Progenitor cell of endocrine pancreas (in vitro differentiated cells): ENCODE measurements at regions not wholly inside any gene's neighbourhood (a gene's known extent, or its start where the extent isn't known, plus 50 kb on each side); places are given as distances from the start of the nearest gene placed in this dataset.

Experiments used
- DNase-seq: peaks from one replicate; pipeline ENCODE4 v3.0.0; 2021; ENCODE audit warnings: low spot score; ENCODE audit not compliant: unreplicated experiment
- H3K27ac Mint-ChIP-seq: 2 replicates; pipeline ENCODE4 v1.8.0; 2021; ENCODE audit warnings: mild to moderate bottlenecking, moderate library complexity, mixed read lengths
- H3K27me3 Mint-ChIP-seq: 2 replicates; pipeline ENCODE4 v1.8.0; 2021; ENCODE audit warnings: mixed read lengths
- H3K36me3 Mint-ChIP-seq: 2 replicates; pipeline ENCODE4 v1.8.0; 2022; ENCODE audit warnings: mixed read lengths; ENCODE audit not compliant: insufficient read depth
- H3K4me1 Mint-ChIP-seq: 2 replicates; pipeline ENCODE4 v1.8.0; 2021; ENCODE audit warnings: low read depth, mixed read lengths
- H3K4me3 Mint-ChIP-seq: 2 replicates; pipeline ENCODE4 v1.8.0; 2021; ENCODE audit warnings: low read depth, mild to moderate bottlenecking, moderate library complexity, mixed read lengths
- H3K9me3 Mint-ChIP-seq: 2 replicates; pipeline ENCODE4 v1.8.0; 2021; ENCODE audit warnings: low read depth, mixed read lengths
- CTCF ChIP-seq: fragments of 200-600 bp; sonication (generic); IDR thresholded peaks from one replicate; pipeline ENCODE4 v1.5.0; 2021; ENCODE audit warnings: antibody characterized with exemption, mild to moderate bottlenecking; ENCODE audit not compliant: unreplicated experiment

- no peak for TF ChIP-seq CTCF
- peaks cover 5% of the 10 kb centered on the region for H3K36me3 Mint-ChIP-seq
- no peaks in the 10 kb centered on the region for H3K27me3 Mint-ChIP-seq
- peaks cover 65% of the 10 kb centered on the region for H3K9me3 Mint-ChIP-seq
- H3K4me1 Mint-ChIP-seq: no peaks in the 10 kb centered on the region
- no peak overlapping the region for H3K27ac Mint-ChIP-seq
- DNase-seq: no peak
- no peak overlapping the region for H3K4me3 Mint-ChIP-seq
Observed at GRCh38 chr22:47449508-47450270, 687.2 kb downstream of the TBC1D22A start.

- no peak for TF ChIP-seq CTCF
- H3K27ac Mint-ChIP-seq: no peak overlapping the region
- H3K4me1 Mint-ChIP-seq: no peaks in the 10 kb centered on the region
- H3K27me3 Mint-ChIP-seq: no peaks in the 10 kb centered on the region
- no peak overlapping the region for H3K4me3 Mint-ChIP-seq
- DNase-seq: no peak
- peaks cover 56% of the 10 kb centered on the region for H3K9me3 Mint-ChIP-seq
- peaks cover 5% of the 10 kb centered on the region for H3K36me3 Mint-ChIP-seq
Observed at GRCh38 chr22:47448231-47449223, 686.1 kb downstream of the TBC1D22A start.

- no peaks in the 10 kb centered on the region for H3K27me3 Mint-ChIP-seq
- H3K27ac Mint-ChIP-seq: no peak overlapping the region
- H3K4me3 Mint-ChIP-seq: no peak overlapping the region
- TF ChIP-seq CTCF: no peak
- no peaks in the 10 kb centered on the region for H3K4me1 Mint-ChIP-seq
- H3K9me3 Mint-ChIP-seq: peaks cover 55% of the 10 kb centered on the region
- peaks cover 5% of the 10 kb centered on the region for H3K36me3 Mint-ChIP-seq
- no peak for DNase-seq
Observed at GRCh38 chr22:47446821-47447810, 684.7 kb downstream of the TBC1D22A start.

GRCh38 chr22:47446331-47446730 lies 683.9 kb downstream of the TBC1D22A start:
- H3K9me3 Mint-ChIP-seq: peaks cover 55% of the 10 kb centered on the region
- H3K27ac Mint-ChIP-seq: no peak overlapping the region
- no peak overlapping the region for H3K4me3 Mint-ChIP-seq
- no peak for TF ChIP-seq CTCF
- DNase-seq: no peak
- peaks cover 5% of the 10 kb centered on the region for H3K36me3 Mint-ChIP-seq
- no peaks in the 10 kb centered on the region for H3K27me3 Mint-ChIP-seq
- H3K4me1 Mint-ChIP-seq: no peaks in the 10 kb centered on the region
